HTR-8/SVneo (cell line): ENCODE measurements at regions not wholly inside any gene's neighbourhood (a gene's known extent, or its start where the extent isn't known, plus 50 kb on each side); places are given as distances from the start of the nearest gene placed in this dataset.
A peak's percentile ranks its signal among the peaks of the same experiment; 100 is the strongest.

Experiments used
- DNase-seq: peaks from one replicate; pipeline ENCODE4 v3.0.0; 2011; ENCODE audit warnings: low spot score, mixed read lengths; ENCODE audit not compliant: insufficient read length
- FAIRE-seq: peaks from 2 replicates; lab custom pipeline; 2011; peaks lifted over from hg19 to GRCh38; lab: Jason Lieb, UNC

DNA sequence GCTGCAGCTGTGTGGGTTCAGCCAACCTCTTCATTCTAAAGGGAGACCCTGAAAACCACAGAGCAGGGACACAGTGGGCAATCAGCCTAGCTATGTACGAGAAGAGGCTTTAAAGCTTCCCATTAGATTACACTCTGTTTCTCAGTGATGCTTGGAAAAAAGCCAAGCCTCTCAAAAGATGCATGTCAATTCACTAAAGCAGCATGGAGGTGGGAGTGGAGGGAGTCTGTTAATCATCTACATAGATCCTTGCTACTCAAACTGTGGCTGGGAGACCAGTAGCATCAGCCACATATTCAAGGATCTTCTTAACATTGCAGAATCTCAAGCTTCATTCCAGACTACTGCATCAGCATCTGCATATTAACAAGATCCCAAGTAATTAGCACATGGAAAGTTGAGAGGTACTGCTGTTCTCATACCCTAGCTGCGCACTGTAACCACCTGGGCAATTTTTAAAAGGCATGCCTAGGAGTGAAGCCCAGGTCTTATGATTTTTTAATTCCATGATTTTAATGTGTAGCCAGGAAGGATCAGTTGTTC is 305.9 kb downstream of the PMP22 start:
- DNase-seq (no peak), FAIRE-seq (no peak)

DNA sequence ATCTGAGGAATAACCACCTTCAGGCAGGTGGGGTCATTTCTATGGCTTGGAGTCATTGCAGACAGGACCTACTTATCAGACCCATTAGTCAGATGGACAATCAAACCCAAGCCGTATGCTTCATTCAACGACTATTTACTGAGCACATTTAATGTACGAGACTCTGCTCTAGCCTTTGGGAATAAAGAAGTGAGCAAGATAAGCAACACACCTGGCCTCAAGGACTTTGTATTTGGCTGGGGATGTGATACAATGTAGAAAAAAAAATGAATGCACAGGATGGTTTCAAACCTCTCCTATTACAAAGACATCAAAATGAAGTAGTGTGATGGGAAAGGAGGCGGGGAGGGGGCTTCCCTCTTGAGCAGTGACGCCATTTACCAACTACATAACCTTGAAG is 311.7 kb downstream of the PMP22 start:
- no peak for FAIRE-seq
- no peak for DNase-seq

DNA sequence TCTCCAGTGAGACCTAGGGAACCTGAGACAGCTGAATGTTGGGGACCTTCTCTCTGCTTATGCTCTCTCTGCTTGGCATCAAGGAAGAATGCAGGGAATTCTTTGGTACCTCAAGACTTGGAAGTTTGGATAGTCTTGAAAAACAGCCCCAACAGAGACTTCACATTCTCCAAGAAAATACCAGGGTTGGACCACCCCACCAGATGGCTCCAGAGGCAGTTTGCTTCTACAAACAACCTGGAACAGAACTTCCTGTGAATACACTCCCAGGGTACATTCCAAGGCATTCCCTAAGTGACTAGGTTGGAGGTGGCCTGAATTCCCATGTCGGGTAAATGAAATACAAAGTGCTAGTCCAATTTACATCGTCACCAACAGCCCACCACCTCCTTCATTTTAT is 314.4 kb downstream of the PMP22 start:
- DNase-seq (no peak), FAIRE-seq (no peak)

DNA sequence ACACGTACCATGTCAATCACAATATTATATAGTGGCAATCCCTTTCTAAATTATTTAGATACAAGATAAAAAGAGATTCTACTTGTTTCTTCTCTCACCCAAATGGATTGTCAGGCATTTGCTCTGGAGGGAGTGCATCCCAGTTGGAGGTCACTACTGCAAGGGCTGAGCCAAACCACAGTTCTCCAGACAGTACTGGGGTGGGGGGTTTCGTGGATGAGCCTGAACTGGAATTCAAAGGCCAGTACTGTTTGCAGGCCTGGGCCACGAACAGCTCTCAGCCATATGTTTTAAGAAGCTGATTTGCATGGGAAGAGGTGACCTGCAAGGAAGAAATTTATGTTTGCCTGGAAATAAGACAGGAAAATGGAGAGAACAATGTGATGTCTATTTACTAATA is 314.9 kb downstream of the PMP22 start:
- FAIRE-seq: peak; percentile 13
- DNase-seq: no peak

DNA sequence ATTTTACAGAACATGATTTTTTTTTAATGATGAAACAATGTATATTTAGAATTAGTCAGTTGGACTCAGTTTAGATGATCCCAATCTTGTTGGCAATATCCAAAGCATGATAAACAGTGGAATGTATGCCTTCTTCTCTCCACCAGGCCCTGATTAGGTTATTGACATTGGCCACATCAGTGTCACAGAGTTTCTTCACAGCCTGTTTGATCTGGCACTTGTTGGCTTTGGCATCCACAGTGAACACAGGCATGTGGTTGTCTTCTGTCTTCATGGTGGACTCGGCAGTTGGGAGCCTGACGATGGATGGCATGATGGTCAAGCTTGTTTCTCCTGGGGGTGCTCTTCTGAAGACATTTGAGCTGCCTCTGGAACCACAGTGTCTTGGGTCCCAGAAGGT is 317.5 kb downstream of the PMP22 start:
- FAIRE-seq: peak; percentile 54
- no peak for DNase-seq

DNA sequence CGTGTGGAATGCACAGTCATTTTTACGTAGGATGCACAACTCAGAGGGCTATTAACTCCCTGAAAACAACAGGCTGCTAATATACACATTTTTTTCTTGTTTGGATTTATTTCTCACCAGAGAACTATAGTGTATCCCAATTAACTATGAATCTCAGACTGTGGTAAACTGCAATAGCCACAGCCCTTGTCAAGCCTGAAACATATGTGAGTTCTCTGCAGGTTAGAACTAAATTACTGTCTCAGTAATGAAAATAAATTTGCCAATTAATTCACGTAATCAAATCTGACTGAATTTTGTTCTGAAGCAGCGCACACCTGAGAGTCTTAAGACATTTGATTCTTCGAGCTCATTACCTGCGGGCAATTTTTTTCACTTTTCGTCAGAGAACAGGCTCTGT is 318.6 kb downstream of the PMP22 start:
- DNase-seq (no peak), FAIRE-seq (no peak)

DNA sequence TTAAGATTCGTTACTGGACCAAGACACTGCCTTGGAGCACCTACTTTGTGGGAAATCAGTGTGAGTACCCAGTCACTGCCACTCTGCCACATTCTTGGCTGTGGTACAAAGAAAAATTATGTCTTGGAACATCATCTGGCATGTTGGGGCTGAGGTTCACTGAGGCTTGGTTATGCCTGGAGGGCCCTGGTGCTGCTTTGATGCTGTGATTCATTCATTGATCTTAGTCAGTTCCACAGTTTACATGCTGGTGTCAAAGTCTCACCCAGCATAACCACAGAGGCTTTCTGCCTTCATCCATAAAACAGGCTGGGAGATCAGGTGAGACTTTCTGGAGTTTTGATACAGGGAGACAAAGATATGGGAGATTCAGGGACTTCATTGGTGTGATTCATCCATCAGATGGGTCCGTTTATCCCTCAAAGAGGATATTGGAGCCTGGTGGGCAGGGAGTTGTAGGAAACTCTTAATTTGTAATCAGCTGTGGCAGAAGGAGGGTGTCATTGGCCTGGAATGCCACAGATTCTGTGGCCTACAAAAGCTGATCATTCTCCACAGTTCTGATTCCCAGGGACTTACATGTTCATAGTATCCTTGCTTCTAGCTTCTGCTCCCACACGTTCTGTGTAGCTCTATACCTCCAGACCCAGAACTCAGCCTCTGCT is 322.5 kb downstream of the PMP22 start:
- peak; percentile 27 for DNase-seq

DNA sequence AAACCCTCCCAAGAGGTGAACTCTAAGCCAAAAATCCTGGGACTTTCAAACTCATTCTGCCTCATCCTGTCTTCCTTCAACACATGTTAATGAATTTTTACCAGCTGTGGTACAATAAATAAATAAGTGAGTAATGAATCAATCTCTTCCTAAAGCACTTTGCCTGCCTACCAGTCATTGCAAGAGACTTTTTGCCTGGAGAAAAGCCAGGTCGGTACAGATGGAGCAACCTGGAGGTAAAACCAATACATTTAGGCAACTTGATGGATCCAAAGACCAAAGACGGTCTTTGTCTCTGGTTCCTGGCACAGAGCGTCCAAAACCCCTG is 324.2 kb downstream of the PMP22 start:
- FAIRE-seq (no peak), DNase-seq (no peak)

More for the DNA sequence above, 322.5 kb downstream of the PMP22 start:
- FAIRE-seq: peak; percentile 88

DNA sequence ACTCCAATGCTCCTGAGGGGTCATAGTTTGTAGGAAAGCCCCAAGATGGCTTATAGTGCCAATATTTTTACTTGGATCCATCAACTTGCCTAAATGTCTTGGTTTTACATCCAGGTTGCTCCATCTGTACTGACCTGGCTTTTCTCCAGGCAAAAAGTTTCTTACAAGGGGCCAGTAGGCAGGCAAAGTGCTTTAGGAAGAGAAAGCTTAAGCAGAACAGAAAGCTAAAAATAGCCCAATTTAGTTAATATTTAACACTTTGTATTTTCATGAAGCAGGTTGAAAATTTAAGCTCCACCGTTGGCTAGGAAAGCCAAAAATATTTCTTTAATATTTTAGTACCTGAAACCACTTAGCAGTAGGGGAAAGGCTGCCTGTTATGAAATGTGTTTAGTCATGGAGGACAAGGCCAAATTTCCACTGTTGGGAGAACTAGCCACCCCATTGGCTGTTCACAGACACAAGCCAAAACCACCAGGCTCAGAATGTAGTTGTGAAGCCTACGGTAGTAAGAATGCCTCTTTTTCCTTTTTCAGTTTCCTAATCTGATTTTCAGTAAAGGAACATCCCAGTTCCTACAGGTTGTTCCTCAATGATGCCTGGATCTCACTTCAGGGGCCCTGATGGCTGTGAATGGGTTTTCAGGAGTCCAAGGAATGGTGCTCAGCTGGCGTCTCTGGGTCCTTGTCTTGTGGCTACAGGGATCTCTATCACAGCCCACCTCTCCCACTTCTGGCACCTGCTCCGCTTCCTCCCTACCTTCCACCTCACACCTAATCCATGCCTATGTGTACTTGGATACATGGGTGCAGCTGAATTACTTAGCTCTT is 324.8 kb downstream of the PMP22 start:
- peak; percentile 65 for FAIRE-seq
- no peak for DNase-seq

DNA sequence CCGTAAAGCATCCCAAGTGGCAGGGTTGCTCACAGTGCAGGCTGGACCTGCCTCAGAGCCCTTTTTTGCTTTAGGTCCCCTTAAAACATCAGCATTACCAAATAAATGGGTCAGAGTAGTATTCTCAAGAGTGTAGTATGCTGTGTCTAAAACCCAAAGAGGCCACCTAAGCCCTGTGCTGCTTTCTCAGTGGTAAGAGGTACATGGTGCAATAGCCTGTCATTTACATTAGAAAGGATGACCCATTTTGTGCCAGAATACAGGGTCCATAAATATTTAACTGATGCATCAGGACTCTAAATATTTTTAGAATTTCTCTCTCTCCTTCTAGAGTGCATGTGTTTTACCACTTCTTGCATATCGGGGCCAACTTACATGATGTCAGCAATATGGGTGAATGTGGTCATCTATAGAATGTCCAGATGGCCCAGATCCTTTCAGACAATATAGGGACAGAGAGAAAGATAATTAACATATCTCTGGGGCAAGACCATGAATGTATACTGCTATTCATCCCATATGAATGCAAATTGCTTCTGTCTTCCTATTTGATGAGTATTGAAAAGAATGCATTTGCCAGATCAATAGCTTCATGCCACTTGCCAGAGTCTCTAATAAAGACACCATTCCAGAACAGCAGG is 329.2 kb downstream of the PMP22 start:
- FAIRE-seq (no peak), DNase-seq (no peak)

DNA sequence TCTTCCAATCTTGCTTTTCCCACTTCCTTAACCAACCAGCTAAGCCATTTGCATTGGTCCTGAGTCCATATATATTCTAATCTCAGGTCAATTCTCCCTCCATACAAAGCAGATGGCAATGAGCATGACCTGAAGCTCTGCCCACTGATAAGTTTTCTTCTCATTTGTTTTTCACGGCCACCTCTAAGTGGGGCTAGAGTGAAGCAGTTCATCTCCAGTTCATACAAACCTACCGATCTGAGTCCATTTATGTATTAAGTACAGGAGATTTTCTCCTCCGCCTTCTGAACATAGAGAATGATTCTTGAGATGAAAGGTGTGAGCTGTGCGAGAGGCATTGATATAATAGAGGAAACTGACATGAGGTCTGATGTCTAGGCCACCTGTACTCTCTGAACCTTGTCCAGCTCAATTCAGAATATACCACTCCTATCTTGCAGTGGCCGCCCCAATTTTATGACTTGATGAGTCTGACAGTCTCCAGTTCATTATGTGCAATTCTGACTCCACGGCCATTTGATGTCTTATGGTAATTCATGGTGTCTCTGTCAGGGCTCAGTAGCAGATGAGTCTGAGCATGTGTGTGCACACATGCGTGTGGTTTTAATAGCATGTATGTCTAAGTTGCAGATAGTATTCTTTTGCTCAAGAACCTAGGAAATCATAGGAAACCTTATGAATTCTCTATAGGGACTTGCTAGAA is 329.8 kb downstream of the PMP22 start:
- no peak for FAIRE-seq
- DNase-seq: no peak

DNA sequence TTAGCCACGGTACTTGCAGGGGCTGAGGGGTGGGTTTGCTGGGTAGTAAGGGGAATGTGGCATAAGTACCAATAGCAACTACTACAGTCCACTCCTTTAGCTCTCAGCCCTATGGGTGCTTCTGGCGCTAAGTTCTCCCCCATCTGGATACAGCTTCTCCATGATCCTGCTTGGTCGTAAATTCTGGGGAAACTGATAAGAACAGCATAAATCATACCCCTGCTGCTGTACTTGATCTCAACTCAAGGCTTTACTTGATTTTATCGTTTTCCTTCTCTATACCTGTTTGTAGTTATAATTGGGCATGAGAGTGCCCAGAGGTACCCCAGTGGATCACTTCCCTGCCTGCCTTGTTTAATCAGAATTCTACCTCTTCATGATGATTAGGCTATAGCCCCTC is 331.4 kb downstream of the PMP22 start:
- FAIRE-seq: peak; percentile 26
- no peak for DNase-seq

DNA sequence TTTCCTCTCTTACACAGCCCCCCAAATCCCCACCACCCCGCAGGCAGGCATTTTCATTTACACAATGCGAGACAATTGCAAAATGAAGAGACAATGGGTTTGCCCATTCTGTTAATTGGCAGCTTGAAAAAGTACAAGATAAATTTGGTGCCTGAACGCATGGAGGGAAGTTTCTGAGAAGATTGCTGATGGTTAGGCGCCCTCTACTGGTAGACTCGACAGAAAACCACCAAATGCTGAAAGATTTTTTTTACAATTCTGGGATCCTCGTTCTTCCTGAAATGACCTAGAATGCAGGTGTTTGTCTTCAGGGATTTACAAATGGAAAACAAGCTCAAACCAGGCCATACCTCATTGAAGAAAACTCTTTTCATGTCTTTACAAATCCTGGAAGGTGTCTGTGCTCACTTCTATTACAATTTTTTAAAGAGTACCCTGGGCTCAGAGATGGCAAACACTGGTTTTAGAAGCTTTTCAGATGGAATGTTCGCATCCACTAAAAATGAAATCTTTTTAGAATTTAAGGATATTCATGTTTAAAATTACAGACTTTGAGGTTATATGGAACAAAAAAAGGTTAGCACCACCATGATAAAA is 338.5 kb downstream of the PMP22 start:
- no peak for FAIRE-seq
- peak; percentile 71 for DNase-seq

DNA sequence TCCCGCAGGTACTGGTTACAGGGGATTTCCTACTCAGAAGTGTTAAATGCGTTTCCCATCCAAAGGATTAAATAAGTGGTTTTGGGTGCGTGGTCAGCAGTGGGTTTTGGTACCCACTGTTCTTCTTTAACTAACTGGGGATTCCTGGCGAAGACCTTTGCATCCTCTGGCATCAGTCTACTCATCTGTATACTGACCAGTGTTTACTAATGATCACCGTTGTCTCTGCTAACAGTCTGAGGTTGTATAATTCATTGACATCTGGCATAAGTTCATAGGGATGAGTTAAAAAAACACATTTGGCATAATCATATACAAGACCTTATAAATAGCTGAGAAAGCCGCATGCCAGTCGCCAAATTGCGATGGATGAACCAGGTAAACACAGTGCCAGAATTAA is 339.1 kb downstream of the PMP22 start:
- no peak for DNase-seq
- FAIRE-seq: no peak

DNA sequence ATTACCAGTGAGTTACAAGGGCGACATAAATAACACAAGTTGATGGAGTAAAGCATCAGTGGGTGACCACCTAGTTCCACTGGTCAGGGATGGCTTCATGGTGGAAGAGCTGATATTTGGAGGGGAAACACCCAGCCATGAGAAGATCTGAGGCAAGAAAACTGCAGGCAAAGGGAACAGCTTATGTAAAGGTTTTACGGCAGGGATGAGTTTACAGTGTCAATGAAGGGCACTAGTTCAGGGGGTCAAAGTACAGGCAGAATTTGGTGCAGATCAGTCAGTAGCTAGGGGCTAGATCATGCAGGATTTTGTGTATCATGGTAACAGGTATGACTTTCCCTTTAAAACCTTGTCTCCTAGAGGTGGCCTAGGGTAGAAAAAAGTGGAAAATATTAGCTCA is 339.6 kb downstream of the PMP22 start:
- DNase-seq: no peak
- FAIRE-seq: peak; percentile 81

DNA sequence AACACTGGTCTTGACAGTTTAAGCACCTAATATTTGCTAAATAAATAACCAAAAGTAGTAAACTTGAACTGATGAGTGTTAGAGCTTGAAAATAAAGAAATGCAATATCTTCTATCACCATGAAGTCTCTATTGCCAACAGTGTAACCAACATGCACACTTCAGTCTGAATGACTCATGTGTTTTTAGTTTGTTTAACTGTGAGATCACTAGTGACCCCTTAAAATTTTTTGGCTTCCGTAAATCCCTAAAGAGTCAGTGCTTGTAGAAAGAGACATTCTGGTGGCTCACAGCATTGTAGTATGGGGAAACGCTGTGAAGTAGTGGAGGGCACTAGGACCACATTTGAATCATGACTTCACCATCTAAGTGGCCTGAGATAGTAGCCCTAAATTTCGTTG is 341.1 kb downstream of the PMP22 start:
- FAIRE-seq: no peak
- no peak for DNase-seq

DNA sequence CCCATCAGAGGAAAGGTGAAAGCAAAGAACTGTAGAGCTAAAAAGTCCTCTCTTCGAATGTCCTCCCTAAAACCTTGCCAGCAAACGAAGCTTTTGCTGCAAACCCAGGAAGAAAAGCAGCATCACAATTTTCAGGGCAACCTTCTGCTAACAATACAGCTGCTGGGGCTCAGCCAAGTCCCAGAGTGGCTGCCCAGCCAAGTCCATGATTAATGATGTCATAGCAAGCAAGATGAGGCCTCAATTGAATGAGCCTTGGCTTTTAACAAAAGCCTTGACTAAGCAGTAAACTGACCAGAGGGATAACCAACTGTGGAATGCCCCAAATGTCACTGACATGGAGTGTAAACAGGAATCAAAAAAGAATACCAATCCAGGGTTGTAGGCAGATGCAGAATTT is 342.7 kb downstream of the PMP22 start:
- DNase-seq (no peak), FAIRE-seq (peak; percentile 31)

DNA sequence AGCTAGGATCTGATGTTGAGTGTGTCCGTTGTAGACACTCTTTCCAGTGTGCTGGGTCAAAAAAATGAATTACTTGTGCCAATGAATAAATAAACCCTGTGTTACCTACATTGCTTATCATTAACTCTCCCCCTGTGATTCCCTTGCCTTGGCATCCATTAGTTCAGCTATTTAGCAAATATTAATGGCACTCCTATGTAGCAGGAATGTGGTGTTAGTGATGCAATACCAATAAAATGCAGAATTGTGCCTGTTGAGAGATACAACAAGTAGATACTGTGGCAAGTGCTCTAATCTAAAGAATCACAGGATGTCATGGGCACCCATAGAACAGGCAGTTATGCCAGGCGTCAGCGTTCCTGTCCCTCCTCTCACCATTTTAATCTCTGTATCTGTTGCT is 343.2 kb downstream of the PMP22 start:
- peak; percentile 88 for FAIRE-seq
- no peak for DNase-seq

DNA sequence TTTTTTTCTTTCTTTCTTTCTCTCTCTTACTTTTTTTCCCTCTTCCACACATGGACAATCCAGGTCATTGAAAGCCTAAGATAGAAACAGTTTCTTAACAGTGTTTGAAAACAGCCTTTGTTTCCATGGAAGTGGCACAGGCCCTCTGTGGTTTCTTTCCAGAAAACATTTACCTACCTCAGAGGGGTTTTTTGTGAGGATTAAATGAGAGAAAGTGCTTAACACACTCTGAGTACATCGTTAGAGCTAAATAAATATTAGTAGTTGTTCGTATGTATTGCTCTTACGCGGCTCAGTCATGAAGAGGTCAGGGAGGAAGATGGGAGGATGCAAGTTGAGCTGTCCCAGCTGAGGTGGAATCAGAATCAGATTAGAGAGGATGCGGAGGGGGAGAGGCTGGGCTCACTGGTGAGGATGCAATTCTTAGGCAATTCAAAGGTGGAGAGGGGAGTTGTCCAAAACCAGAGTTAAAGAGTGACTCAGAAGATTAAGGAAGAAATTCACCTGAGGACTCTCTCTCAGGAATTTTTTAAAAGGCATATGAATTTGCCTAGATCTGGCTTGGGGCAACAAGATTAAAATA is 345.4 kb downstream of the PMP22 start:
- DNase-seq: no peak
- FAIRE-seq: peak; percentile 9

DNA sequence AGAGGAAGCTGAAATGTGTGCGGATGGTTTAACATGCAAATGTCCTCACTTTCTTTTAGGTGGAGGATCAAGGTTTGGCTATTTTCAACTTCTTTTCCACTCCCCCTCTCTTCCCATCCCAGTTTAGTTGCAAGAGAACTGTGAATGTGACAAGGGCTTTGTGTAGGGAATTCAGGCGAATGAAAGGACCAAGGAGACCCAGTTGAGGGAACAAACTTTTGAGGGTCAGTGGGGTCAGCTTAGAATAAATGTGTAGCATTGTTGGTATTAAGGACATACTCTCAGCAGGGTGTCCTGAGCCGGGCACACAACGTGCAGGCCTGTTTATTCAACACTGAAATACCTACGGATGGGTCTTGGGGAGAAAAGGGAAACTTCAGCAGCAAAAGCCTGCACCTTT is 346.0 kb downstream of the PMP22 start:
- DNase-seq: no peak
- peak; percentile 13 for FAIRE-seq
